ENCODE measurements at regions not wholly inside any gene's neighbourhood (a gene's known extent, or its start where the extent isn't known, plus 50 kb on each side); places are given as distances from the start of the nearest gene placed in this dataset.

- Histone ChIP-seq H3K4me1 (no peaks in the 10 kb centered on the region), H3K36me3 (ENCODE audit: control insufficient read depth, insufficient read depth, low read length) (no peaks in the 10 kb centered on the region), H3K4me2 (ENCODE audit: low read length) (no peak overlapping the region), H3K9ac (no peak overlapping the region), H2AFZ (no peak overlapping the region), H3K9me3 (ENCODE audit: control insufficient read depth, low read length) (no peaks in the 10 kb centered on the region), H3K27ac (no peak overlapping the region), H3K4me3 (ENCODE audit: low read depth, low read length) (no peak overlapping the region), H3K79me2 (no peaks in the 10 kb centered on the region), H3K27me3 (ENCODE audit: control insufficient read depth, insufficient read depth, low read length) (no peaks in the 10 kb centered on the region)
- no peak for TF ChIP-seq CTCF (IDR thresholded peaks at IDR 0.05)
Observed at GRCh38 chr1:219989766-219990165, 56.5 kb downstream of the EPRS1 start.

- H3K79me2 ChIP-seq, result no peaks in the 10 kb centered on the region
- H3K27me3 ChIP-seq (ENCODE audit: control insufficient read depth, insufficient read depth, low read length), result no peaks in the 10 kb centered on the region
- no peaks in the 10 kb centered on the region for H3K4me1 ChIP-seq
- no peak overlapping the region for H2AFZ ChIP-seq
- no peak overlapping the region for H3K4me2 ChIP-seq (ENCODE audit: low read length)
- no peaks in the 10 kb centered on the region for H3K36me3 ChIP-seq (ENCODE audit: control insufficient read depth, insufficient read depth, low read length)
- no peak overlapping the region for H3K4me3 ChIP-seq (ENCODE audit: low read depth, low read length)
- no peak overlapping the region for H3K9ac ChIP-seq
- no peaks in the 10 kb centered on the region for H3K9me3 ChIP-seq (ENCODE audit: control insufficient read depth, low read length)
- TF ChIP-seq CTCF (IDR thresholded peaks at IDR 0.05), result no peak
- no peak overlapping the region for H3K27ac ChIP-seq
Observed at GRCh38 chr1:219988818-219989217, 57.5 kb downstream of the EPRS1 start.

GRCh38 chr1:219988387-219988786, 57.9 kb downstream of the EPRS1 start:
- Histone ChIP-seq H3K4me2 (ENCODE audit: low read length) (no peak overlapping the region), H2AFZ (no peak overlapping the region), H3K27ac (no peak overlapping the region), H3K79me2 (no peaks in the 10 kb centered on the region), H3K27me3 (ENCODE audit: control insufficient read depth, insufficient read depth, low read length) (no peaks in the 10 kb centered on the region), H3K4me1 (no peaks in the 10 kb centered on the region), H3K9ac (no peak overlapping the region), H3K4me3 (ENCODE audit: low read depth, low read length) (no peak overlapping the region), H3K36me3 (ENCODE audit: control insufficient read depth, insufficient read depth, low read length) (no peaks in the 10 kb centered on the region), H3K9me3 (ENCODE audit: control insufficient read depth, low read length) (no peaks in the 10 kb centered on the region)
- no peak for TF ChIP-seq CTCF (IDR thresholded peaks at IDR 0.05)

GRCh38 chr1:219987325-219987724, 59.0 kb upstream of the SLC30A10 start:
- H3K9ac ChIP-seq, result no peak overlapping the region

More at GRCh38 chr1:219987325-219987724, 59.0 kb upstream of the SLC30A10 start:
- Histone ChIP-seq H3K4me2 (ENCODE audit: low read length) (no peak overlapping the region), H2AFZ (no peak overlapping the region), H3K4me1 (no peaks in the 10 kb centered on the region), H3K36me3 (ENCODE audit: control insufficient read depth, insufficient read depth, low read length) (no peaks in the 10 kb centered on the region), H3K4me3 (ENCODE audit: low read depth, low read length) (no peak overlapping the region), H3K27me3 (ENCODE audit: control insufficient read depth, insufficient read depth, low read length) (no peaks in the 10 kb centered on the region), H3K9me3 (ENCODE audit: control insufficient read depth, low read length) (no peaks in the 10 kb centered on the region), H3K27ac (no peak overlapping the region), H3K79me2 (no peaks in the 10 kb centered on the region)
- no peak for TF ChIP-seq CTCF (IDR thresholded peaks at IDR 0.05)

Measured in parathyroid adenoma (tissue), 2 donors.